Activated CD8-positive, alpha-beta memory T cell treated with anti-CD3 and anti-CD28 coated beads for 48 hours (primary cell): ENCODE measurements at regions not wholly inside any gene's neighbourhood (a gene's known extent, or its start where the extent isn't known, plus 50 kb on each side); places are given as distances from the start of the nearest gene placed in this dataset.
"Not testable (repeated sequence)": the region's sequence is repeated elsewhere in the genome, so short reads cannot be mapped to it uniquely, and the experiment has no call there.

Experiments
- DNase-seq, 3 experiments: peaks; one replicate each; pipeline ENCODE4 v3.0.0-alpha.2; 2020; ENCODE audit warnings: low read depth in 2 of 3, low spot score in 2 of 3

DNA sequence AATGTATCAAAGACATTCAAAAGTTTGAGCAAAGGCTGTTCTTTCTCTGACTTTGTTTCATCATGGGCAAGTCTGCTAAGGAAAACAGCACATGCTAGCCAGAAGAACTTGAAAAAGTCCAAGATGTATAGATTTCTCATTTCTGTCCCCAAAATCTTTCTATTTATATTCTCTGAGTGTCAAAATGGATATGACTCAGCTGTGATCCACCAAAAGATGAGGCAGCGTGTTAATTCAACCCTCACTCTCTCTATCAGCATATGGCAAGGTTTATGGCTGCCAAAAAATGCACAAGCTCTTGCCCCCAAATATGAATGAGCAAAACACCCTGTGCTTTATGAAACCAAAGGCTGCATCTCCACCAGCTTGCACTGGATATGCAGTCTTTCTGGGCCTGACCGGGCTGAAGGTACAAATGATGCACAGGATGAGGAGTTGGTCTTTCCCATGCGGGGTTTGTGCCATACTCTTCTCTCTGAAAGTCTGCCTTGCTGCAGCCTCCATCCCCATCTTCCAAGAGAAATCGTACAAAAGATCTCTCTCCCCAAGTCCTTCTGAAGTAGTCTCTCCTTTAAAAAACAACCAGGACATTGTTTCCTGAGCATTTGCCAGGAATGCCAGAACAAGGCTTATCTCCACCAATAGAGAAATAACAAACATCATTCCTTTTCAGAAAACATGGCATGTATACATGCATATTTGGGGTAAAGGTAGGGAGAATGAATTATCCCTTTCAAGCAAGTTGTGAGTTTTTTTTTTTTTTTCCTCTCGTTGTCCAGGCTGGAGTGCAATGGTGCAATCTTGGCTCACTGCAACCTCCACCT is 203.4 kb downstream of the TMX1 start:
- no peak for DNase-seq

DNA sequence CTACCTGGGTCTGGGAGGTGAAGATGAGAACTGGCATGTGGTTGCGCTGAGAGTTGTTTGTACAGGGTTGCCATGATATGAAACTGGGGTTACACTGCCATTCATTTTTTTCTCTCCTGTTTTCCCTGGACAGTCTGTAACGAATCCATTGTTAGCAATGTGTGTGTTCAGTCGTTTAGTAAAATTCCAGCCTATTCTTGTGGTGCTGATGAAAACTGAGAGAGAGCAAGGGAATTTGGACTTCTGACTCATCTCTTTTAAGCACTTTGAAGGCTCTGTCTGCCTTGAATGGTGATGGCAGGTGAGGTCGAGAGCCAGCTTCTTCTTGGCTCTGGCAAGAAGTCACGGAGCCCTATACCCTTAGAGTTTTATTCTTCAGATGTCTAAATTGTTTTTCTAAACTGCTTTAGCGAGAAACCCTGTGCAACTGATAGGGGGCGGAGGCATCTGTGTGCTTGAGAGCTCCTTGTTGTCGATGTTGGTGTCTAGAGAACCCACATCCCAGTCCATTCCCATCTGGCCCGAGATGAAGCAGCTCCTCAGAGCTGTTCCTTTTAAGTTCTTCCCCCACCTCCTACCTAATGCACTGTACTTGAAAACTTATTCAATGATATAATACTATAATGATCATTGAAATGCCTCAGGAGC is 204.4 kb downstream of the TMX1 start:
- no peak for DNase-seq

- no peak for DNase-seq
Measured at GRCh38 chr14:51445001-51445390, 204.9 kb downstream of the TMX1 start.

- no peak for DNase-seq
Measured at GRCh38 chr14:51446771-51447170, 204.9 kb upstream of the FRMD6 start.

DNA sequence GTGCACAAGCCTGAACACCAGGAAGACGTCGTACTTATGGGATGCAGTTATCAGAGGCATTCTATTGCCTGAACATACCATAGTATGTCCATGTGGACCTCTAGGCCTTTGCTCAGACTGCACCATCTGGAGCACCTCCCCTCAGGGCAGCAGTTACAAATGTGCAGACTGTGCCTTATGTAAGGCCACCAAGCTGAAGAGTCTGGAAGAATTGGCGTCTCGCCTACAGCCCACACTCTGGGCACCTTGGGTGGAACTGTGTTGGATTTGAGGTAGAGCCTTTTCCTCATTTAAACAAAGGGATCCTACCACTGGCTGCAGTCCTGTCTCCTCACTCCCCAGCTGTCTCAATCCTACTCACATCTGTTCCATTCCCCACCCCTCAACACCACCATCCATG is 204.3 kb upstream of the FRMD6 start:
- no peak for DNase-seq

GRCh38 chr14:51448831-51449670 is 202.7 kb upstream of the FRMD6 start:
- no peak for DNase-seq

DNA sequence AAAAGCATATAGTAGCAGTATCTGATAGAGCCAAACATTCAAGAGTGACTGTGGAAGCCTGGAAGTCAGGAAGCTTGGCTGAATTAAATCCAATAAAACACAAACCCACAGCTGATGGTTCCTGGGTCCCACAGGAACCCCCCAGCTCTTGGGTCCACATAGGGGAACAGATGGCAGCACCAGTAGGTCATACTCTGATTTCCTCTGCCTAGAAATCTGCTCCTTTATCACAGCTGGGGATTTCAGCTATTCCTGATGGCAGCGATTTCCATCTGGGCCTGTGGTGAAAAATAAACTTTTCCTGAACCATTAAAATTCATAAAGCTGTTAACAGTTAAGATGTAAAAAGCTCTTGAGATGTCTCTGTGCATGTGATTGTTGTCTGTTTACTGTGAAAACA is 202.0 kb upstream of the FRMD6 start:
- DNase-seq = no peak

DNA sequence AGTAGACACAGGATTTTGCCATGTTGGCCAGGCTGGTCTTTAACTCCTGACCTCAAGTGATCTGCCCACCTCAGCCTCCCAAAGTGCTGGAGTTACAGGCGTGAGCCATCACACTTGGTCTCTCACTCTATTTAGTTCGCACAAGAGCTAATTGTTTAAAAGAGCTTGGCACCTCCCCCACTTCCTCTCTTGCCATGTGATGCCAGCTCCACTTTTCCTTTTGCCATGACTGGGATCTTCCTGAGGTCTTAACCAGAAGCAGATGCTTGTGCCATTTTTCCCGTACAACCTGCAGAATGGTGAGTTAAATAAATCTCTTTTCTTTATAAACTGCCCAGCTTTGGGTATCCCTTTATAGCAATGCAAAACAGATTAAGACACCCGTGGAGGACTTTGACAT is 200.1 kb upstream of the FRMD6 start:
- DNase-seq = no peak

GRCh38 chr14:51453869-51454268 is 197.8 kb upstream of the FRMD6 start:
- no peak for DNase-seq

GRCh38 chr14:51454351-51454750 is 197.4 kb upstream of the FRMD6 start:
- DNase-seq = no peak

DNA sequence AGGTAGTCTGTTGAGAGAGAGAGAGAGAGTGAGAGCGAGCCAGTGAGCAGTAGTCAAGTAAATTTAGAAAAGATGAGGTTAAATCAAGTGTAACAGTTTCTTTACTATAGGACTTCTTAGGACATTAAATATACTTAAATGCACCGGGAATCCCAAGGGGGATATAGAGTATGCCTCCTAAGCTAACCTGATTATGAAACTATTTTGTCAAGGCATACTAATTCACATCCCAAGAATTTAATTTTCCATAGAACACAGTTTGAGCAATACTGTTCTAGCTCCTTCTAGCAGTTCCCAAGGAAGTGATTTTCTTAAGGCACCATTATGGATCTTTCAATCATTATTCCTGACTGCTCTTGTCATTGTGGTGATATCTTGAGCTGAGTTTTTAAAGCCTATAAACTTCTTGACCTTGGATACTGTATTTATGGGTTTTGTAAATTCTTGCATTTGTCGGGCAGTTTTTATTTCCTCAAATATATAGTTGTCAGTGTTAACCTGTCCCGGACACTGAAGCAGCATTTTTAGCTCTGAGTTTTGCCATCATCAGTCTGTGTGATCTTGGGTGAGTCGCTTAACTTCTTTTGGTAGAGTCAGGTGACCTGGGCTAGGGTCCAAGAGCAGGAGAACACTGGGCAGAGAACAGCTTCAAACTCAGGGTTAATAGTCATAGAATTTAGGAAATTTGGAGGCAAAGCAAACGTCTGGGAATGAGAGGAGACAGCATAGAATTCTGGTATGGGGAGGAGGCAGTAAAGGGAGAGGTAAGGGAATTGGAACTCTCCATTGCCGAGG is 196.5 kb upstream of the FRMD6 start:
- no peak for DNase-seq

DNA sequence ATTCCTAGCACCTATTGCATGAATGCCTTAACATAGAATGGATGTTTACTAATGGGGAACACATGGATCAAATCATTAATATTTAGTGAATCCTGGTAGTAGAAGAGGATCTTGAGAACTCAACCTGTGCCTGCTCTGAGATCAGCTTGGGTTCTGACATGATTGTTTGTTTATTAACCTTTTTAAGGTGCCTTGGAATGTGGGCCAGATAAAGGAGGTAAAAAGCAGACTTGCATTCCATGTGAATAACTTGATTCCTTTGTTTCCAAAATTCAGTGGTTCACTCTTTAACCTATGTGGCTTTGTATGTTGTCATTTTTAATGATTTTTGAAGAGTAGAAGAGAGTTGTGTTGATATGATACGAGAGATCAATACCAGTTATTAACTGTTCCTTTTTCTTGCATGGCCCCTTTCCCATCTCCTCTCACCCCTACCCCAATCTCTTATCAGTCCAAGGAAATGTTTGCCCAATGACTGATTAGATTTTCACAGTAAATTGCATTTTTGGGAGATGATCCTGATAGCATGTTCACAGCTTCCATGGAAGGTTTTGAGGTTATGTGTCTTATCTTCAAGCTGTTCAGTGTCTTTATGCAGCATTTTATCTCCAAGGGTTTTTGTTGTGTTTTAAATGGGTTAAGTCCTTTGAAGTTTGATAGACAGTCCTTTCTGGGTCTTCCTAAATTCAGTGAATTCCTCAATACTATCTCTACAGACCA is 193.7 kb upstream of the FRMD6 start:
- DNase-seq = no peak

DNA sequence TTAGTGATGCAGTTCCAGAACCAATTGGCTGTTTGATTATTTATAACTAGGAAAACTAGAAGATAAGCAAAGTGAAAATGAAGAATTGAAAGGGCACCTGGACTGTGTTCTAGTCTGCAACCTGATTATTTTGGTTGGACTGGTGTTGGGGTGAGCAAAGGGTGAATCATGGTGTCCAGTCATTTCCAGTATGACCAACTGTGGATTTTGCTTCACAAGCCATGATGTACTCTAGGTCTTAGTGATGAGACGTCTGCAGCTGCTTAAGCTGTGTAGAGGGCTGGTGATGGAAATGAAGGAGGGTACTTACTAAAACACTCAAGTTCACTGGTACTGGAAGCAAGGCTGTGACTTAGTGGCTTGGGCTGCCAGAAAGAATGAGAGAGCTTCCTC is 193.2 kb upstream of the FRMD6 start:
- no peak for DNase-seq

- no peak for DNase-seq
Measured at GRCh38 chr14:51460011-51460410, 191.7 kb upstream of the FRMD6 start.

DNA sequence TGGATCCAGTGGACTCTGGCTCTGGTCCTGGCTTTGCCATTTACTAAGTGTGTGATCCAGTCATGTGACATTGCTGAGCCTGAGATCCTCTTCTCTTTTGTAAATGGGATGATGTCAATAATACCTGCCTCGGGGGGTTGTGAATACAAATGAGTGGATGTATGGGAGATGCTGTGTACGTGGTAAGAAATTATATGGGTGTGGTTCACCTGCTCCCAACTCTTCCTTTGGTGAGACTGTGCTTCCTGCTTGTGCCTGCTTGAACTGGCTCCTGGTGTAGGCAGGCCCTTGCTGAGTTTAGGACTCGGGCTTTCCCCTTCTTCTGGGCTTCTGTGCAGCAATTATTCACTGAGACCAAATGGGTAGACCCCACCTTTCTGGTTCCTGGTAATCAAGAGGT is 189.5 kb upstream of the FRMD6 start:
- no peak for DNase-seq

DNA sequence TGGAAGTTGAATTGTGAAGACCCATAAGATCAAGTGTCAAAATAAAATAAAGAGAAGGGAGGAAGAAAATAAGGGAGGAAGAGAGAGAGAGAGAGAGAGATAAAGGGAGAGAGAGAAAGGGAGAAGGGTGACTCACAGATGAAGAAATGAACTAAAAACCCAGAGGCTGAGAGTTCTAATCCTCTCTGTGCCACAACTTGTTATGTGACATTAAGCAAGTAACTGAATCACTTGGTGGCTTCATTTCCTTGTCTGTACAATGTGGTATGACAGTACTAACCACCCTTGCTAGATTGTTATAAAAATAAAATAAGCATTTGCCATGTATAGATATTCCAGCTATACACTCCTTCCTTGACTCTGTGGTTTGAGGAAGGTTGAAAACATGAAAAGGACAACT is 189.0 kb upstream of the FRMD6 start:
- no peak for DNase-seq

- no peak for DNase-seq
Measured at GRCh38 chr14:51463461-51463860, 188.2 kb upstream of the FRMD6 start.

- no peak for DNase-seq
Measured at GRCh38 chr14:51464411-51464810, 187.3 kb upstream of the FRMD6 start.

DNA sequence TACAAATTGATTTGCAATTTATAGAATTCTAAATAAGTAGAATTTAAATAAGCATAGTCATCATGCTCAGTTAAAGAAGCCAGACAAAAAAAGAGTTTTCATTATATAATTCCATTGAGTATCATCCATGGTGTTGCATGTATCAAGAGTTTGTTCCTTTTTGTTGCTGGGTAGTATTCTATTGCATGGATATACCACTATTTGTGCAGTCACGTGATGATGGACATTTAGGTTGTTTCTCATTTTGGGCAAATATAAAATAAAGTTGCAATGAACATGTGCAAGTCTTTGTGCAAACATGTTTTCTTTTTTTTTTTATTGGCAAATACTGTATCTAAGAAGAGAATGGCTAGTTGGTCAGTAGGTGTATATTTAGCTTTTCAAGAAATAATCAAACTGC is 186.2 kb upstream of the FRMD6 start:
- no peak for DNase-seq

DNA sequence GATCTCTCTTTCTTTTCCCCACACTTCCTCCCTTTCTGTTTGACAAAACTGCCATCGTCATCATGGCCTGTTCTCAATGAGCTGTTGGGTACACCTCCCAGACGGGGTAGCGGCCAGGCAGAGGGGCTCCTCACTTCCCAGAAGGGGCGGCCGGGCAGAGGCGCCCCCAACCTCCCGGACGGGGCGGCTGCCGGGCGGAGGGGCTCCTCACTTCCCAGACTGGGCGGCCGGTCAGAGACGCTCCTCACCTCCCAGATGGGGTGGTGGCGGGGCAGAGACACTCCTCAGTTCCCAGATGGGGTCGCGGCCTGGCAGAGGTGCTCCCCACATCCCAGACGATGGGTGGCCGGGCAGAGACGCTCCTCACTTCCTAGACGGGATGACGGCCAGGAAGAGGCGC is 184.3 kb upstream of the FRMD6 start:
- DNase-seq = not testable (repeated sequence)

GRCh38 chr14:51468523-51468922 is 183.2 kb upstream of the FRMD6 start:
- DNase-seq = no peak
